ENCODE measurements at regions not wholly inside any gene's neighbourhood (a gene's known extent, or its start where the extent isn't known, plus 50 kb on each side); places are given as distances from the start of the nearest gene placed in this dataset.

- H3K27ac ChIP-seq = no peak overlapping the region
- ATAC-seq = no peak
- POLR2A ChIA-PET = no interaction called here
- DNase-seq (ENCODE audit: low read depth in 1 of 2, low spot score in 1 of 2) = no peak
- WGBS (ENCODE audit: missing lambda C conversion rate) = 13% methylated on average over 1 of the region's 1 CpG
- H3K4me1 ChIP-seq = no peaks in the 10 kb centered on the region
- CTCF ChIA-PET = no interaction called here
- H3K4me3 ChIP-seq = no peak overlapping the region
- no peaks in the 10 kb centered on the region for H3K9me3 ChIP-seq
- FAIRE-seq = no peak
- no peak for TF ChIP-seq BHLHE40 (IDR thresholded peaks at IDR 0.05; ENCODE audit: low read depth, low read length)
- no peak for TF ChIP-seq EP300 (IDR thresholded peaks at IDR 0.05)
- TF ChIP-seq EHMT2 (IDR thresholded peaks at IDR 0.05; ENCODE audit: low read depth) = no peak
- TF ChIP-seq EHF (CRISPR knock-in tag; IDR thresholded peaks at IDR 0.05) = no peak
- no peak for TF ChIP-seq CEBPB (IDR thresholded peaks at IDR 0.05)
- TF ChIP-seq ZFP36 (IDR thresholded peaks at IDR 0.05; ENCODE audit: borderline replicate concordance, partially characterized antibody) = no peak
- no peak for TF ChIP-seq HDAC2 (IDR thresholded peaks at IDR 0.05)
- TF ChIP-seq HMGXB4 (CRISPR knock-in tag; IDR thresholded peaks at IDR 0.05; ENCODE audit: borderline replicate concordance) = no peak
- TF ChIP-seq HES2 (IDR thresholded peaks at IDR 0.05) = no peak
- no peak for TF ChIP-seq TP53 (CRISPR knock-in tag; IDR thresholded peaks at IDR 0.05)
- TF ChIP-seq RARB (CRISPR knock-in tag; IDR thresholded peaks at IDR 0.05) = no peak
- TF ChIP-seq KDM1A (IDR thresholded peaks at IDR 0.05; ENCODE audit: low read depth) = no peak
- TF ChIP-seq NR3C1 (IDR thresholded peaks at IDR 0.05) = no peak
- no peak for TF ChIP-seq JUN (IDR thresholded peaks at IDR 0.05)
- TF ChIP-seq ESRRA (IDR thresholded peaks at IDR 0.05; ENCODE audit: borderline replicate concordance, low read length) = no peak
- TF ChIP-seq NFE2L2 (conservative IDR thresholded peaks at IDR 0.05; ENCODE audit: low read length) = no peak
- TF ChIP-seq HOXA7 (CRISPR knock-in tag; IDR thresholded peaks at IDR 0.05) = no peak
- TF ChIP-seq USF2 (IDR thresholded peaks at IDR 0.05) = no peak
- no peak for TF ChIP-seq SREBF2 (IDR thresholded peaks at IDR 0.05)
- TF ChIP-seq SMC3 (IDR thresholded peaks at IDR 0.05) = no peak
- H3K4me2 ChIP-seq = no peak overlapping the region
These were observed 152.1 kb upstream of the RHOBTB1 start for GRCh38 chr10:61096056-61096455.

- no peak overlapping the region for H3K4me3 ChIP-seq
- no peak for ATAC-seq
- no peak for FAIRE-seq
- no peak overlapping the region for H3K4me2 ChIP-seq
- ChIA-PET POLR2A (no interaction called here), CTCF (no interaction called here)
- no peak overlapping the region for H3K27ac ChIP-seq
- H3K9me3 ChIP-seq = no peaks in the 10 kb centered on the region
- WGBS (ENCODE audit: missing lambda C conversion rate) = 56% methylated on average over 1 of the region's 1 CpG
- DNase-seq (ENCODE audit: low read depth in 1 of 2, low spot score in 1 of 2) = no peak
- no peaks in the 10 kb centered on the region for H3K4me1 ChIP-seq
- TF ChIP-seq FOXS1 (CRISPR knock-in tag; IDR thresholded peaks at IDR 0.05) = no peak
- TF ChIP-seq USF2 (IDR thresholded peaks at IDR 0.05) = no peak
- no peak for TF ChIP-seq TFCP2L1 (CRISPR knock-in tag; IDR thresholded peaks at IDR 0.05)
- no peak for TF ChIP-seq ESRRA (IDR thresholded peaks at IDR 0.05; ENCODE audit: borderline replicate concordance, low read length)
- TF ChIP-seq EP300 (IDR thresholded peaks at IDR 0.05) = no peak
- no peak for TF ChIP-seq KDM1A (IDR thresholded peaks at IDR 0.05; ENCODE audit: low read depth)
- no peak for TF ChIP-seq REST (IDR thresholded peaks at IDR 0.05)
- no peak for TF ChIP-seq MAX (IDR thresholded peaks at IDR 0.05)
- no peak for TF ChIP-seq ZFP36 (IDR thresholded peaks at IDR 0.05; ENCODE audit: borderline replicate concordance, partially characterized antibody)
- no peak for TF ChIP-seq EHF (CRISPR knock-in tag; IDR thresholded peaks at IDR 0.05)
- TF ChIP-seq HOXB5 (CRISPR knock-in tag; IDR thresholded peaks at IDR 0.05) = no peak
- TF ChIP-seq PBX3 (IDR thresholded peaks at IDR 0.05) = no peak
These were observed 147.5 kb upstream of the RHOBTB1 start for GRCh38 chr10:61091531-61091930.

All from A549 (cell line).